ENCODE measurements at regions not wholly inside any gene's neighbourhood (a gene's known extent, or its start where the extent isn't known, plus 50 kb on each side); places are given as distances from the start of the nearest gene placed in this dataset.

DNA sequence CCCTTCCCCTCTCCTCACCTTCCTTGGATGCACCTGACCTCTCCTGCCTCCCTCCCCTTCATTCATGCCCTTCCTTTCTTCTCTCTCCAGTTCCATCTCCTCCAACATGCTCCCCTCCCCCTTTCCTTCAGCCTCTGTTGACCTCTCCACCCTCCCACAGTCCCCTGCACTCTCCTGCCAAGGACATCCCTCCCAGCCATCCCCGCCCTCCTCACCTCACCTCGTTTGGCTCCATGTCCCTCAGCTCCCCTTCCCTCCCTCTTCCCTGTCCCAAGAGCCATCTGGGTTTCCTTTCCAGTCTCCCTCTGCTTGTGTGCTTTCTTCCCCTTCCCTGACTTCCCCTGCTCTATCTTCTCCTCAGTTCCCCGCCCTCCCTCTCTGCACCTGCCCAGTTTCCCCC is 819.7 kb downstream of the KCNJ18 start:
- no peak overlapping the region for H3K4me3 ChIP-seq
- no peaks in the 10 kb centered on the region for H3K4me1 ChIP-seq
- TF ChIP-seq, protein P1, sequence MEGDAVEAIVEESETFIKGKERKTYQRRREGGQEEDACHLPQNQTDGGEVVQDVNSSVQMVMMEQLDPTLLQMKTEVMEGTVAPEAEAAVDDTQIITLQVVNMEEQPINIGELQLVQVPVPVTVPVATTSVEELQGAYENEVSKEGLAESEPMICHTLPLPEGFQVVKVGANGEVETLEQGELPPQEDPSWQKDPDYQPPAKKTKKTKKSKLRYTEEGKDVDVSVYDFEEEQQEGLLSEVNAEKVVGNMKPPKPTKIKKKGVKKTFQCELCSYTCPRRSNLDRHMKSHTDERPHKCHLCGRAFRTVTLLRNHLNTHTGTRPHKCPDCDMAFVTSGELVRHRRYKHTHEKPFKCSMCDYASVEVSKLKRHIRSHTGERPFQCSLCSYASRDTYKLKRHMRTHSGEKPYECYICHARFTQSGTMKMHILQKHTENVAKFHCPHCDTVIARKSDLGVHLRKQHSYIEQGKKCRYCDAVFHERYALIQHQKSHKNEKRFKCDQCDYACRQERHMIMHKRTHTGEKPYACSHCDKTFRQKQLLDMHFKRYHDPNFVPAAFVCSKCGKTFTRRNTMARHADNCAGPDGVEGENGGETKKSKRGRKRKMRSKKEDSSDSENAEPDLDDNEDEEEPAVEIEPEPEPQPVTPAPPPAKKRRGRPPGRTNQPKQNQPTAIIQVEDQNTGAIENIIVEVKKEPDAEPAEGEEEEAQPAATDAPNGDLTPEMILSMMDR (IDR thresholded peaks at IDR 0.05; ENCODE audit: borderline replicate concordance) = no peak
- intact Hi-C loops (cut with micrococcal nuclease) = no loop called here
- H3K36me3 ChIP-seq = no peaks in the 10 kb centered on the region
- H3K9me3 ChIP-seq (replicated peaks) = no peaks in the 10 kb centered on the region
- no peak for DNase-seq
- no peaks in the 10 kb centered on the region for H3K27me3 ChIP-seq (ENCODE audit: low read depth)
- no peak overlapping the region for H3K27ac ChIP-seq (replicated peaks)

DNA sequence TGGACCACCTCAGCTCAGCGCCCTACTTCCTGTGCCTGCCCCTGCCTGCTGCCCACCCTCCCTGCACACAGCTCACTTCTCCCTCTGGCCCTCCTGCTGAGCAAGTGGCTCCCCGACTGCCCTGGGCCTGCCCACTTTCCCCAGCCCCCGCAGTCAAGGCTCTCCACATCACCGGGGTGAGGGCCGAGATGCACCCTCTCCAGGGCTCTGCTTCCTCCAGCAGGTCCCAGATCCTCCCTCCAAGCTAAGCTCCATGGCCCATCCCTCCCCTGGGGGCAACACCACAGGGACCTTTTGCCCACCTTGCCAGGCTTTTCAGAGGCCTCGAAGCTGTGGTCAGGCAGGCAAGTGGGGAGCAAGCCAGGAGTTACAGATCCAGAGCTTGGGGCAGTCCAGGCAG is 820.2 kb downstream of the KCNJ18 start:
- TF ChIP-seq, protein P1 (IDR thresholded peaks at IDR 0.05; ENCODE audit: borderline replicate concordance) = no peak
- Histone ChIP-seq H3K27me3 (ENCODE audit: low read depth) (no peaks in the 10 kb centered on the region), H3K4me3 (no peak overlapping the region), H3K36me3 (no peaks in the 10 kb centered on the region), H3K9me3 (replicated peaks) (peaks cover 3% of the 10 kb centered on the region), H3K4me1 (no peaks in the 10 kb centered on the region), H3K27ac (replicated peaks) (no peak overlapping the region)
- intact Hi-C loops (cut with micrococcal nuclease) = no loop called here
- DNase-seq = no peak

DNA sequence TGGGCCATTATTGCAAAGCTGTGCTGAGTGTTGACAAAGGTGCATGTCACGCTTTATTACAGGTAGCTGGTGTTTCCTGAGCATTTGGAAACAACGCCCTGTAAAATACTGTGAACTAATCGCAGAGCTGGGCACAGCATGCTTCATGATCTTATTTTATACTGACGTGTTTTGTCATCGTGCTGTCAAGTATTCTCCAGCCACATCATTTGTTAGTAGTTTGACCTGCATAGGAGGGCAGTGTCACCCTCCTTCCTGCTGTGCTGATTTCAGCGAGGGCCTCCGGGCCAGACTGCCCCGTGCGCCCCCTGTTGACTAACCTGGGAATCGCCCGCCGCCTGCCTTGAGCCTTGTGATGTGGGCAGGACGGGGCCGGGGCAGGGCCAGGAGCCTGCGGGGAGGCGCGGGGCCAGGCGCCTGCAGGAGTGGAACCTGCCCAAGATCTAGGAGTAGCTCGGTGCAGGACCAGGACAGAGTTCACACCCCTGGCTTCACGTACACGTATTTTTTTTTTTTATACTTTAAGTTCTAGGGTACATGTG is 820.7 kb downstream of the KCNJ18 start:
- TF ChIP-seq, protein P1 (IDR thresholded peaks at IDR 0.05; ENCODE audit: borderline replicate concordance) = no peak
- no peak overlapping the region for H3K27ac ChIP-seq (replicated peaks)
- H3K27me3 ChIP-seq (ENCODE audit: low read depth) = no peaks in the 10 kb centered on the region
- no peak for DNase-seq
- H3K36me3 ChIP-seq = no peaks in the 10 kb centered on the region
- intact Hi-C loops (cut with micrococcal nuclease) = no loop called here
- H3K9me3 ChIP-seq (replicated peaks) = peaks cover 8% of the 10 kb centered on the region
- H3K4me1 ChIP-seq = no peaks in the 10 kb centered on the region
- no peak overlapping the region for H3K4me3 ChIP-seq

DNA sequence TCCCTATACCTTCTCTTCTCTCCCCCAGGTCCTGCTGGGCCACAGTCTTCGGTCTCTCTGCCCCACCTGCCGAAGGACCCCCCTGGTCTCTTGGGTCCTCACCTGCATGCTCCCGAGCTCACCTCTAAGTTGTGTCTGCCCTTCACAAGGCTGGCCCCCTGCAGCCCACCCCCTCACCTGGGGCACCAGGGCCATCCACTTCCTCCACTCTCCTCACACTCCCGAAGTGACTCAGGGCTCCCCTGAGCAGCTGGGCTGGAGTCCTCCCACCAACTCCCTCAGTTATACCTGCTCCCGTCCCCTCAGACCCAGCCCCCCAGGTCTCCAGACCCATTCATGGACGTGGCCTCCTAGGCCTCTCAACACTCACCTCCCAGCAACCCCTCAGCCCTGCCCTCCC is 822.0 kb downstream of the KCNJ18 start:
- Histone ChIP-seq H3K27ac (replicated peaks) (no peak overlapping the region), H3K27me3 (ENCODE audit: low read depth) (no peaks in the 10 kb centered on the region), H3K9me3 (replicated peaks) (peaks cover 8% of the 10 kb centered on the region), H3K4me3 (no peak overlapping the region), H3K4me1 (no peaks in the 10 kb centered on the region), H3K36me3 (no peaks in the 10 kb centered on the region)
- intact Hi-C loops (cut with micrococcal nuclease) = no loop called here
- DNase-seq = no peak
- TF ChIP-seq, protein P1 (IDR thresholded peaks at IDR 0.05; ENCODE audit: borderline replicate concordance) = no peak

DNA sequence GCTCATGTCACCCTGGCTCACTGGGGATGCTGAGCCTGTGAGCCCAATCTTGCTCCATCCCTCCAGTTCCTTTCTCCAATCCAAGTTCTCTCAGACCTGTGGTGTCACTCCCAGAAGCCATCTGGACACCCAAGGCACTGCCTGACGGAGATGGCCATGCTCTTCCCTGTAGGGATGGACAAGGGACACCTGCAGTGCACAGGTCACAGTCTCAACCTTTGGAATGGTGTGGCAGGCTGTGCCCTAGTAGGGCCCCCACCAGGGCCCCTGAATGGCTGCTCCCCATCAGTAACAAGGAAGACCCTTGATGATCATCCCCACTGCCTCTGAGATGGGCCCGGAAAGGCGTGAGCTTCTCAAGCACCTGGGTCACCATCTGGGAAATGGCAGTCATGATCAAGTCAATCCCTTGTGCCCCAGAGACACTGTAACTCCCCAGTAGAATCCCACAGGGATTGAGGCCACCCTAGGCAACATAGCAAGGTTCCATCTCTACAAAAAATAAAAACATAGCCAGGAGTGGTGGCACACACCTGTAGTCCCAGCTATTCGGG is 822.5 kb downstream of the KCNJ18 start:
- H3K9me3 ChIP-seq (replicated peaks) = peaks cover 8% of the 10 kb centered on the region
- TF ChIP-seq, protein P1 (IDR thresholded peaks at IDR 0.05; ENCODE audit: borderline replicate concordance) = no peak
- H3K36me3 ChIP-seq = no peaks in the 10 kb centered on the region
- H3K4me3 ChIP-seq = no peak overlapping the region
- H3K4me1 ChIP-seq = no peaks in the 10 kb centered on the region
- H3K27me3 ChIP-seq (ENCODE audit: low read depth) = no peaks in the 10 kb centered on the region
- H3K27ac ChIP-seq (replicated peaks) = no peak overlapping the region
- no peak for DNase-seq
- intact Hi-C loops (cut with micrococcal nuclease) = no loop called here
